Upper lobe of left lung (tissue), 6 donors: ENCODE measurements at regions not wholly inside any gene's neighbourhood (a gene's known extent, or its start where the extent isn't known, plus 50 kb on each side); places are given as distances from the start of the nearest gene placed in this dataset.

Experiments
- ATAC-seq, 2 donors: fragments of 200-7000 bp; cut with Tn5 transposase; one replicate each; pipeline ENCODE4 v1.9.1; 2022; ENCODE audit warnings: mild to moderate bottlenecking in 2 of 2, moderate library complexity in 2 of 2; ENCODE audit not compliant: low FRiP score in 2 of 2
- DNase-seq, 2 donors: peaks; one replicate each; pipeline ENCODE4 v3.0.0-alpha.2; 2019 to 2020
- H3K27ac ChIP-seq, 4 donors: fragments of 200-600 bp; sonication (generic); one replicate each; pipeline ENCODE4 v1.5.1; 2016 to 2019
- H3K27me3 ChIP-seq, 4 donors: fragments of 200-600 bp; sonication (generic); one replicate each; pipeline ENCODE4 v1.5.1; 2017 to 2019
- H3K36me3 ChIP-seq, 4 donors: fragments of 200-600 bp; sonication (generic); one replicate each; pipeline ENCODE4 v1.5.1; 2016 to 2019
- H3K4me1 ChIP-seq, 4 donors: fragments of 200-600 bp; sonication (generic); one replicate each; pipeline ENCODE4 v1.5.1; 2018 to 2019
- H3K4me3 ChIP-seq, 4 donors: fragments of 200-600 bp; sonication (generic); one replicate each; pipeline ENCODE4 v1.5.1; 2017 to 2019; ENCODE audit warnings: mild to moderate bottlenecking in 2 of 4, moderate library complexity in 1 of 4
- H3K9me3 ChIP-seq, 4 donors: fragments of 200-600 bp; sonication (generic); one replicate each; pipeline ENCODE4 v1.5.1; 2018 to 2019
- CTCF ChIP-seq, 6 experiments: fragments of 450-650 bp in 4 of 6; fragments of 200-600 bp in 2 of 6; sonication (generic) in 2 of 6; IDR thresholded peaks; one replicate each; pipeline ENCODE4 v1.5.1; 2016 to 2019; ENCODE audit warnings: antibody characterized with exemption in 6 of 6
- EP300 ChIP-seq, 4 donors: sonication (generic); formaldehyde crosslinking; IDR thresholded peaks; one replicate each; pipeline ENCODE4 v1.5.1; 2017; ENCODE audit warnings: antibody characterized with exemption in 4 of 4, control low read depth in 2 of 4
- POLR2A ChIP-seq, 4 donors: fragments of 450-650 bp; IDR thresholded peaks; one replicate each; pipeline ENCODE4 v1.5.1; 2016 to 2017; ENCODE audit warnings: antibody characterized with exemption in 4 of 4, mild to moderate bottlenecking in 2 of 4
- POLR2AphosphoS5 ChIP-seq, 2 donors: sonication (generic); formaldehyde crosslinking; IDR thresholded peaks; one replicate each; pipeline ENCODE4 v1.5.1; 2017; ENCODE audit warnings: antibody characterized with exemption in 2 of 2
- WGBS, 2 donors: methylation state at CpG; one replicate each; pipeline ENCODE4 v1.1.5; 2017 to 2018; 5-methylcytosine and 5-hydroxymethylcytosine counted together
- donor health status: DM: no; HTN: no; CAD: no; lungs with moderate emphysema.
- donor health status: DM: no; HTN: yes; CAD: no; lungs with severe emphysema.

DNA sequence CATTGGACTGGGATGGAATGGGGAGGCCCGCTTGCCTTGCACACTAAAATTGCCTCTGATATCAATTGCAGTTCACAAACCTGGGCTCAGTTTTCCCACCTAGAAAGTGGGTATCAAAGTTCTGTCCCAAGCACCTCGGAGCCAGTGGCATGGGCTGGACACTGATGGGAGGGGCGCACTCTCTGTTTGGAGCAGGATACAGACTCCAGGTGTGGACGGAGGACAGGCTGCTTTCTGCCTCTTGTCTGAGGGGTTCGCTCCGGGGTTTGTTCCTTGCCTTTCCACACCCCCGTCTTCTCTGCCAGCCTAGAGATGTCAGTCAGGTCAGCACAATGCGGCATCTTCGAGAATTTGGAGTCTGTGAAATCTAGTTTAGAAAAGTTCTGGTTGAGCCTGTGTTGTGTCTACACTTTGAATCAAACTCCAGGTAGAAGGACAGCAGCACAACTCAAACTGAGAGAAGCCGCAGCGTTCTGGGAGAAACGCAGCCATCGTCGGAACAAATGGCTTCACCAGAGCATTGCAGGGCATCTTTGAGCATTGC lies 141.9 kb downstream of the TEX29 start:
- no peak overlapping the region for H3K4me3 ChIP-seq

DNA sequence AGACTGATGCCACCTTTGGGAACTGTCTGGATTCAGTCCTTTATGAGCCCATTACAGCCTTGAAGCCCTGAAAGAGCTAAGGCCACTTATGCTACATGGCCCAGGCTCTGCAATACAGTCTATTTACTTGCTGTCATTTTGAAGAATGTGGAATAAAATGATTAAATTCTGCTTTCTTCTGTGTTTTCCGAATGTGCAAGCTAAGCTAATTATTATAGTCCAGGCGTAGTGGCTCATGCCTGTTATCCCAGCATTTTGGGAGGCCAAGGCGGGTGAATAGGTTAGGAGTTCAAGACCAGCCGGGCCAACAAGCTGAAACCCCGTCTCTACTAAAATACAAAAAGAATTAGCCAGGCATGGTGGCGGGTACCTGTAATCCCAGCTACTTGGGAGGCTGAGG lies 142.5 kb downstream of the TEX29 start:
- ATAC-seq: no peak
- H3K4me3 ChIP-seq: no peak overlapping the region
- no peaks in the 10 kb centered on the region for H3K36me3 ChIP-seq
- no peaks in the 10 kb centered on the region for H3K4me1 ChIP-seq
- H3K9me3 ChIP-seq: no peaks in the 10 kb centered on the region
- WGBS, 2 donors: 83 to 86% methylated on average over 6 of the region's 6 CpGs
- no peak overlapping the region for H3K27ac ChIP-seq
- DNase-seq: no peak
- H3K27me3 ChIP-seq: no peaks in the 10 kb centered on the region
- TF ChIP-seq POLR2A (IDR thresholded peaks at IDR 0.05) (no peak), POLR2AphosphoS5 (IDR thresholded peaks at IDR 0.05) (no peak), CTCF (IDR thresholded peaks at IDR 0.05) (no peak), EP300 (IDR thresholded peaks at IDR 0.05) (no peak)

More for the DNA sequence above, 141.9 kb downstream of the TEX29 start:
- no peaks in the 10 kb centered on the region for H3K27me3 ChIP-seq
- H3K9me3 ChIP-seq: no peaks in the 10 kb centered on the region
- no peak overlapping the region for H3K27ac ChIP-seq
- H3K4me1 ChIP-seq: no peaks in the 10 kb centered on the region
- no peak for TF ChIP-seq POLR2AphosphoS5 (IDR thresholded peaks at IDR 0.05)
- no peak for TF ChIP-seq CTCF (IDR thresholded peaks at IDR 0.05)
- TF ChIP-seq POLR2A (IDR thresholded peaks at IDR 0.05): no peak
- no peak for TF ChIP-seq EP300 (IDR thresholded peaks at IDR 0.05)
- DNase-seq (no peak), ATAC-seq (no peak)
- no peaks in the 10 kb centered on the region for H3K36me3 ChIP-seq
- WGBS, 2 donors: 83 to 85% methylated on average over 9 to 14 of the region's 14 CpGs

DNA sequence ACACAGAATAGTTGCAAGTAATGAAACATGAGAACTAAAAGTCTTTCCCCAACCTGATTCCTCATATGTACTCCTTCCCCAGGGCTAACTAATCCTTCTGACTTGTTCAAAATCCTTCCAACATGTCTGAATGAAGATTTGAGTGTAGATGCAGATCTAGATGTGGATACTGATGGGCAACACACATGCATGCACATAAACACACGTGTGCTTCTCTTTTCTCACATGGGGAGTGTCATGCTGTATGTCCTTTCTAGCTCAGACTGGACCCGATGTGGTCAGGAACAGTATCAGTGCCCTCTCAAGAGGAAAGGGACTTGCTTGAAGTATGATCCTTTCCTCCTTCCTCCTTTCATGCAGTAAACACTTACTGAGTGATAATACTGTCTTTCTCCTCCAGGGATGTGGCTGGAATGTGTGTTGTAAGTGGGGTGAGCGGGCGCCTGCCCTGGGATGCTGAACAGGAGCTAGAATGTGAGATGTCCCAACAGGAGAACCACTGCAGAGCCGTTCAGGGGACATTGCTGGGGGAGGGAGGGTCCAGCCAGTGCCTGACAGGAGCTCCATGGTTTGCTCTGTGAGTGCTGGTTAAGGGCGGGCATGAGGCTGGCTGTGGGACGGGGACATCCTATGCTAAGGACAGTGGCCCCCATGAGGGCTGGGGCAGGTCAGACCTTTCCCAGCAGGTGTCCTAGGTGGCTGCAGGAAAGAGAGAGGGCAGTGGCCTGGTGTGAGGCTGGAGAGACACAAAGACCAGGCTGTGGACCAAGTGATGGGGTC lies 146.9 kb downstream of the TEX29 start:
- Histone ChIP-seq H3K36me3 (no peaks in the 10 kb centered on the region), H3K9me3 (no peaks in the 10 kb centered on the region), H3K27me3 (no peaks in the 10 kb centered on the region), H3K4me3 (no peak overlapping the region), H3K4me1 (no peaks in the 10 kb centered on the region), H3K27ac (no peak overlapping the region)
- WGBS, 2 donors: 73 to 74% methylated on average over 7 of the region's 7 CpGs
- no peak for ATAC-seq
- no peak for DNase-seq
- TF ChIP-seq POLR2AphosphoS5 (IDR thresholded peaks at IDR 0.05) (no peak), EP300 (IDR thresholded peaks at IDR 0.05) (no peak), POLR2A (IDR thresholded peaks at IDR 0.05) (no peak), CTCF (IDR thresholded peaks at IDR 0.05) (no peak)

DNA sequence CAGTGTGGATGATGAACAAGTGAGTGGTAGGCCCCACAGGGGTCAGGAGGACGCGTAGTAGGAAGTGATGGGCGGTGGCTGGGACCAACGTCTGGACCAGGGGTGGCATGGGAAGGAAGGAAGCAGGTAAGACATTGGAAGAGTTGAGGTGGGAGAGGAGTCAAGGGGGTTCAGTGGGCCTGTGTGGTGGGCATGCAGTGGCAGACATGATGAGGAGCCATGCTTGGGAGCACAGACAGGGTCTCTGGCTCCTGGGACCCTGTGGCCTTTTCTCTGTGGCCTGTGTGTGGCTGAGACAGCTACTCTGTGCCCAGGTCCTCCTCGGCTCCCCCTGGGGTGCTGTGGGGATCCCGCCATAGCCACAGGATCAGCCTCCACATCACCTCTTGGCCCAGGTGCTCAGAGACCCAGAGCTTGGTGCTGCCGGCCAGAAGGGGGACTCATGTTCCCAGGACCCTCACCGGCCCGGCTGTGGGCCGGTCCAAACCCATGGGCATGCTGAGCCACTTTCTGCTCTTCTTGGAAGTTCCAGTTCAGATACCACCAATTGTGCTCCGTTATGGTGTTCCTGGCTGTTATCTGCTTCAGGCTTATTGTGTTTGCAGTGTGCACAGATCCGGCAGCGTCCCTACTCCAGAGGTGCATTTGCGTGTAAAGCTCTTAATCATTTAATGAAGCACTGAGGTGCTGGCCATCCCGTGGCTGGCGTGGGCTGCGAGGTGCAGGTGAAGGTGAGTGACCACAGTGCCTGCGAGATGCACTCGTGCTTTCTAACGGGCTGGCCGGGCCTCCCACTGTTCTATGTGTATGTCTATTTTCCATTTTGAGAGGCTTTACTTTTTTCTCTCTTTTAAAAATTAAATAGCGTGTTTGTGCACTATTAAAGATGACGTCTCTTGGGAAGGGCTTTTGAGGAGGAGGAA lies 147.9 kb downstream of the TEX29 start:
- Histone ChIP-seq H3K27me3 (no peaks in the 10 kb centered on the region), H3K4me3 (no peak overlapping the region), H3K4me1 (no peaks in the 10 kb centered on the region), H3K27ac (no peak overlapping the region), H3K36me3 (no peaks in the 10 kb centered on the region), H3K9me3 (no peaks in the 10 kb centered on the region)
- peak in 1 of 2 donors; percentile 57 for DNase-seq
- no peak for TF ChIP-seq CTCF (IDR thresholded peaks at IDR 0.05)
- no peak for TF ChIP-seq POLR2AphosphoS5 (IDR thresholded peaks at IDR 0.05)
- TF ChIP-seq EP300 (IDR thresholded peaks at IDR 0.05): no peak
- no peak for TF ChIP-seq POLR2A (IDR thresholded peaks at IDR 0.05)
- WGBS, 2 donors: 80 to 87% methylated on average over 18 to 23 of the region's 23 CpGs
- ATAC-seq: no peak
